ENCODE measurements at regions not wholly inside any gene's neighbourhood (a gene's known extent, or its start where the extent isn't known, plus 50 kb on each side); places are given as distances from the start of the nearest gene placed in this dataset.

DNA sequence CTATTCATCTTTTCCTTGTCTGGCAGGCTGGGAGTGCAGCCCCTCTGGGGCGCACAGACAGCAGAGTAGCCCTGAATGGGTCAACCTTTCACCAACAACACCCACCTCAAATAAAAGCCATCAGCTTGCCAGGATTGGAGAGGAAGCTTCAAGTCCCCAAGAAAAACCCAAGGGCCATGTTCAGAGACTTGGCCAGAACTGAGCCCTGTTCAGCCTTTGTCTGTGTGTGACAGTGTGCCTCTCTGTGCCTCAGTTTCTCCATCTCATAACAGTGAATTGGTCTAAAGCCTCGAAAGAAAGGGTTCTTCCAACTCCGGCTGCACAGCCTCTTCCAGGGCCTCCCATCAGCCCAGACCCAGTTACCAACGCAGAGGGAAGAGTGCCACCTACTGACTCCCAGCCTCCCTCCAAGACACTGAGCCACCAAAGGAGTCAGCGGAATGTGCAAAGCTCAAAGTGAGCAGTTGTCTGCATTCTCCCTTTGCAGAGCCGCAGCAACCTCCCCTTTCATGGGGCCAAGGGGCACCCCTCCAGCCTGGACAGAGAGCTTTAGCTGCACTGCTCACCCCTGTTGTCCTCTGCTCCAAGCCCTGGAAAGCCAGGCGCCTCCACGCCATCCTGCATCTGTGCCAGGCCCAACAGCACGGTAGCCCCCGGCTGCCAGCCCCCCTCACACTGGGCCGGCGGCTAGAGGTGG lies 82.7 kb upstream of the TOP1 start:
- no peak overlapping the region for H3K4me2 ChIP-seq (ENCODE audit: low read length)
- no peak for TF ChIP-seq EZH2 (IDR thresholded peaks at IDR 0.05; ENCODE audit: low read length, unreplicated experiment)
- TF ChIP-seq, protein P1, sequence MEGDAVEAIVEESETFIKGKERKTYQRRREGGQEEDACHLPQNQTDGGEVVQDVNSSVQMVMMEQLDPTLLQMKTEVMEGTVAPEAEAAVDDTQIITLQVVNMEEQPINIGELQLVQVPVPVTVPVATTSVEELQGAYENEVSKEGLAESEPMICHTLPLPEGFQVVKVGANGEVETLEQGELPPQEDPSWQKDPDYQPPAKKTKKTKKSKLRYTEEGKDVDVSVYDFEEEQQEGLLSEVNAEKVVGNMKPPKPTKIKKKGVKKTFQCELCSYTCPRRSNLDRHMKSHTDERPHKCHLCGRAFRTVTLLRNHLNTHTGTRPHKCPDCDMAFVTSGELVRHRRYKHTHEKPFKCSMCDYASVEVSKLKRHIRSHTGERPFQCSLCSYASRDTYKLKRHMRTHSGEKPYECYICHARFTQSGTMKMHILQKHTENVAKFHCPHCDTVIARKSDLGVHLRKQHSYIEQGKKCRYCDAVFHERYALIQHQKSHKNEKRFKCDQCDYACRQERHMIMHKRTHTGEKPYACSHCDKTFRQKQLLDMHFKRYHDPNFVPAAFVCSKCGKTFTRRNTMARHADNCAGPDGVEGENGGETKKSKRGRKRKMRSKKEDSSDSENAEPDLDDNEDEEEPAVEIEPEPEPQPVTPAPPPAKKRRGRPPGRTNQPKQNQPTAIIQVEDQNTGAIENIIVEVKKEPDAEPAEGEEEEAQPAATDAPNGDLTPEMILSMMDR (conservative IDR thresholded peaks at IDR 0.05; ENCODE audit: low read depth, low read length), result peak; percentile 80
- no peak overlapping the region for H3K4me3 ChIP-seq (ENCODE audit: low read length)
- H3F3A ChIP-seq (ENCODE audit: low read length, unreplicated experiment), result no peaks in the 10 kb centered on the region
- H3K27ac ChIP-seq (ENCODE audit: low read length), result no peak overlapping the region
- ChIA-PET POLR2A (ENCODE audit: unreplicated experiment) (no interaction called here), CTCF (interaction anchor here (1.0 kb wide), 1 partner anchor 51 kb away, joined by 3 read pairs; no protein-coding TSS in a partner anchor)
- H4K20me1 ChIP-seq (ENCODE audit: low read length), result no peaks in the 10 kb centered on the region
- H3K36me3 ChIP-seq (ENCODE audit: low read depth, low read length), result no peaks in the 10 kb centered on the region
- no TSS peak for BruUV-seq (replicated peaks)
- ATAC-seq (peak; percentile 78), DNase-seq (peak; percentile 68)
- no peak overlapping the region for H2AFZ ChIP-seq (ENCODE audit: low read length)
- H3K79me2 ChIP-seq (ENCODE audit: low read length), result no peaks in the 10 kb centered on the region
- H3K27me3 ChIP-seq (ENCODE audit: low read length), result no peaks in the 10 kb centered on the region
- H3K9me3 ChIP-seq (ENCODE audit: low read length), result no peaks in the 10 kb centered on the region
- intact Hi-C loops (cut with micrococcal nuclease), result no loop called here
- no peak overlapping the region for H3K9ac ChIP-seq (ENCODE audit: low read length)
- no peaks in the 10 kb centered on the region for H3K9me2 ChIP-seq (replicated peaks; ENCODE audit: low read length)
- peaks cover 15% of the 10 kb centered on the region for H3K4me1 ChIP-seq (ENCODE audit: insufficient read depth, low read length)

DNA sequence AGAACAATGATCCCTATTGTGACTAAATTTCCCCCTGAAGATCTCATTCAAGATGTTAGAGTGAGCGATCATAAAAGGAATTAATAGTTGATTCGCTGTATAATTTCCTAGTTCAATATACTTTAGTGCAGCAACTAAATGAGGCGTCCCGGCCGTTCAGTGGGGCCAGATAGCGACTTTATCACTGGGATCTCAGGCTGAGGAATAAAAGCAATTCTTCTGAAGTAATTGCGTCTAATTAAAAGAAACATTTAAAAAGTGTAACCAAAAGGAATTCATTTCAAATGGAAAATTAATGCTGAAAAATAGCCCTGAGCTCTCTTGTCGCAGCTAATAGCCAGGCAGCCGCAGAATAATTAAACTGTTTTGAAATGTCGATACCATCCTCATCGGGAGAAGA lies 82.2 kb upstream of the TOP1 start:
- Histone ChIP-seq H3K9ac (ENCODE audit: low read length) (no peak overlapping the region), H4K20me1 (ENCODE audit: low read length) (no peaks in the 10 kb centered on the region), H3K36me3 (ENCODE audit: low read depth, low read length) (no peaks in the 10 kb centered on the region), H3K27me3 (ENCODE audit: low read length) (no peaks in the 10 kb centered on the region), H3K4me3 (ENCODE audit: low read length) (no peak overlapping the region), H3K79me2 (ENCODE audit: low read length) (no peaks in the 10 kb centered on the region), H3K9me3 (ENCODE audit: low read length) (no peaks in the 10 kb centered on the region), H3K27ac (ENCODE audit: low read length) (no peak overlapping the region), H3K4me2 (ENCODE audit: low read length) (no peak overlapping the region), H3K9me2 (replicated peaks; ENCODE audit: low read length) (no peaks in the 10 kb centered on the region), H3F3A (ENCODE audit: low read length, unreplicated experiment) (no peaks in the 10 kb centered on the region), H3K4me1 (ENCODE audit: insufficient read depth, low read length) (peaks cover 15% of the 10 kb centered on the region), H2AFZ (ENCODE audit: low read length) (no peak overlapping the region)
- no TSS peak for BruUV-seq (replicated peaks)
- TF ChIP-seq, protein P1 (conservative IDR thresholded peaks at IDR 0.05; ENCODE audit: low read depth, low read length), result no peak
- TF ChIP-seq EZH2phosphoT487 (IDR thresholded peaks at IDR 0.05; ENCODE audit: borderline replicate concordance, low read length), result no peak
- intact Hi-C loops (cut with micrococcal nuclease), result no loop called here
- ChIA-PET CTCF (interaction anchor here (1.0 kb wide), 1 partner anchor 52 kb away, joined by 3 read pairs; no protein-coding TSS in a partner anchor), POLR2A (ENCODE audit: unreplicated experiment) (no interaction called here)
- no peak for DNase-seq
- ATAC-seq, result no peak

DNA sequence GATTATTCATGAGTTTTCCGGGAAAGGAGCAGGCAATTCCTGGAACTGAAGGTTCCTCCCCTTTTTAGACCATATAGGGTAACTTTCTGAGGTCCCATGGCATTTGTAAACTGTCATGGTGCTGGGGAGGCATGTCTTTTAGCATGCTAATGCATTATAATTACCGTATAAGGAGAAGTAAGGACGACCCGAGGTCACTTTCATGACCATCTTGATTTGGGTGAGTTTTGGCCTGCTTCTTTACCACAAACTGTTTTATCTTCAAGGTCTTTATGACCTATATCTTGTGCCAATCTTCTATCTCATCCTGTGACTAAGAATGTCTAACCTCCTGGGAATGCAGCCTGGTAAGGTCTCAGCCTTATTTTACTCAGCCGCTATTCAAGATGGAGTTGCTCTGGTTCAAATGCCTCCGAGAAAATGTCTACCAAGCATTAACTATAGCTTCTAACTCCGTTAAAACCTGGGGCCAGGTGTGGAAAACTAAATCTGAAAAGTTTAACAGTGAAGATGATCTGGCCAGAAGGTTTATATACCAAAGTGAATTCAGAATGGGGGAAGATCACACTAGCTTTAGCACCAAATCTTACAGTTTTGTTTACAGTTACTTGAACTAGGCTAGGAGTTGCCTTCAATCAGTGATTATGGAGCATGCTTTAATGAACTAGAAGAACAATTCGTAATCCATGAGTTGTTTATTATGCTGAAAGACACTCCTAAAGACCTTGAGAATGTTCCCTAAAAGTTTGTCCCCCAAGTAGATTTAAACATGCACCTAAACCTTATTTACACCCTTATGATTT lies 80.0 kb upstream of the TOP1 start:
- ChIA-PET POLR2A (ENCODE audit: unreplicated experiment) (no interaction called here), CTCF (no interaction called here)
- H3K27ac ChIP-seq (ENCODE audit: low read length), result no peak overlapping the region
- peak overlapping the region; percentile 58 for H2AFZ ChIP-seq (ENCODE audit: low read length)
- no TSS peak for BruUV-seq (replicated peaks)
- peaks cover 15% of the 10 kb centered on the region for H3K4me1 ChIP-seq (ENCODE audit: insufficient read depth, low read length)
- intact Hi-C loops (cut with micrococcal nuclease), result no loop called here
- TF ChIP-seq EZH2phosphoT487 (IDR thresholded peaks at IDR 0.05; ENCODE audit: borderline replicate concordance, low read length) (no peak), EZH2 (IDR thresholded peaks at IDR 0.05; ENCODE audit: low read length, unreplicated experiment) (no peak)
- TF ChIP-seq, protein P1 (conservative IDR thresholded peaks at IDR 0.05; ENCODE audit: low read depth, low read length), result no peak
- no peaks in the 10 kb centered on the region for H3K27me3 ChIP-seq (ENCODE audit: low read length)
- no peaks in the 10 kb centered on the region for H3F3A ChIP-seq (ENCODE audit: low read length, unreplicated experiment)
- peak; percentile 79 for DNase-seq
- no peaks in the 10 kb centered on the region for H3K9me2 ChIP-seq (replicated peaks; ENCODE audit: low read length)
- no peaks in the 10 kb centered on the region for H3K9me3 ChIP-seq (ENCODE audit: low read length)
- no peak overlapping the region for H3K9ac ChIP-seq (ENCODE audit: low read length)
- no peak overlapping the region for H3K4me3 ChIP-seq (ENCODE audit: low read length)
- peak overlapping the region; percentile 35 for H3K4me2 ChIP-seq (ENCODE audit: low read length)
- no peaks in the 10 kb centered on the region for H4K20me1 ChIP-seq (ENCODE audit: low read length)
- no peaks in the 10 kb centered on the region for H3K36me3 ChIP-seq (ENCODE audit: low read depth, low read length)
- no peaks in the 10 kb centered on the region for H3K79me2 ChIP-seq (ENCODE audit: low read length)
- peak; percentile 50 for ATAC-seq
